ENCODE measurements at regions not wholly inside any gene's neighbourhood (a gene's known extent, or its start where the extent isn't known, plus 50 kb on each side); places are given as distances from the start of the nearest gene placed in this dataset.
"Not testable (repeated sequence)": the region's sequence is repeated elsewhere in the genome, so short reads cannot be mapped to it uniquely, and the experiment has no call there.

- H3K36me3 ChIP-seq (ENCODE audit: control insufficient read depth in 4 of 4, insufficient read depth in 4 of 4, low read length in 3 of 4); H3K27ac ChIP-seq (ENCODE audit: insufficient read depth in 1 of 2, low read depth in 1 of 2, low read length in 2 of 2, poor library complexity in 1 of 2, severe bottlenecking in 2 of 2); POLR2A ChIA-PET; H3K27me3 ChIP-seq (replicated peaks in 2 of 5; ENCODE audit: control insufficient read depth in 4 of 5, insufficient read depth in 5 of 5, low read length in 4 of 5); H3K4me3 ChIP-seq (ENCODE audit: control insufficient read depth in 1 of 7, extremely low read depth in 1 of 7, insufficient read depth in 4 of 7, low read depth in 2 of 7, low read length in 6 of 7); H3K9me3 ChIP-seq (ENCODE audit: control extremely low read depth in 1 of 5, control insufficient read depth in 4 of 5, insufficient read depth in 2 of 5, low read depth in 1 of 5, low read length in 4 of 5); DNase-seq; CTCF ChIA-PET: not testable (repeated sequence)
- peaks cover 0 to 10% (median 4%) of the 10 kb centered on the region in 4 experiments for H3K4me1 ChIP-seq (ENCODE audit: control extremely low read depth in 1 of 4, control insufficient read depth in 4 of 4, insufficient read depth in 4 of 4, low read length in 3 of 4)
- WGBS (ENCODE audit: insufficient coverage) = 37% methylated on average over 2 of the region's 5 CpGs
These were observed 127.0 kb upstream of the NBPF11 start for GRCh38 chr1:148279002-148279542.

- DNase-seq; H3K27me3 ChIP-seq (replicated peaks in 2 of 5; ENCODE audit: control insufficient read depth in 4 of 5, insufficient read depth in 5 of 5, low read length in 4 of 5); H3K9me3 ChIP-seq (ENCODE audit: control extremely low read depth in 1 of 5, control insufficient read depth in 4 of 5, insufficient read depth in 2 of 5, low read depth in 1 of 5, low read length in 4 of 5); POLR2A ChIA-PET; CTCF ChIA-PET; H3K36me3 ChIP-seq (ENCODE audit: control insufficient read depth in 4 of 4, insufficient read depth in 4 of 4, low read length in 3 of 4); H3K27ac ChIP-seq (ENCODE audit: insufficient read depth in 1 of 2, low read depth in 1 of 2, low read length in 2 of 2, poor library complexity in 1 of 2, severe bottlenecking in 2 of 2); H3K4me3 ChIP-seq (ENCODE audit: control insufficient read depth in 1 of 7, extremely low read depth in 1 of 7, insufficient read depth in 4 of 7, low read depth in 2 of 7, low read length in 6 of 7): not testable (repeated sequence)
- H3K4me1 ChIP-seq (ENCODE audit: control extremely low read depth in 1 of 4, control insufficient read depth in 4 of 4, insufficient read depth in 4 of 4, low read length in 3 of 4) = peaks cover 0 to 10% (median 4%) of the 10 kb centered on the region in 4 experiments
- 100% methylated on average over 1 of the region's 2 CpGs for WGBS (ENCODE audit: insufficient coverage)
These were observed 125.8 kb upstream of the NBPF11 start for GRCh38 chr1:148277865-148278279.

GRCh38 chr1:148267066-148267465, 115.0 kb upstream of the NBPF11 start:
- H3K9me3 ChIP-seq (ENCODE audit: control extremely low read depth in 1 of 5, control insufficient read depth in 4 of 5, insufficient read depth in 2 of 5, low read depth in 1 of 5, low read length in 4 of 5); DNase-seq; H3K27ac ChIP-seq (ENCODE audit: insufficient read depth in 1 of 2, low read depth in 1 of 2, low read length in 2 of 2, poor library complexity in 1 of 2, severe bottlenecking in 2 of 2); CTCF ChIA-PET; POLR2A ChIA-PET; H3K36me3 ChIP-seq (ENCODE audit: control insufficient read depth in 4 of 4, insufficient read depth in 4 of 4, low read length in 3 of 4); H3K4me3 ChIP-seq (ENCODE audit: control insufficient read depth in 1 of 7, extremely low read depth in 1 of 7, insufficient read depth in 4 of 7, low read depth in 2 of 7, low read length in 6 of 7): not testable (repeated sequence)
- H3K27me3 ChIP-seq (replicated peaks in 2 of 5; ENCODE audit: control insufficient read depth in 4 of 5, insufficient read depth in 5 of 5, low read length in 4 of 5) = peaks cover 0 to 10% (median 0%) of the 10 kb centered on the region in 5 experiments
- WGBS (ENCODE audit: insufficient coverage) = 100% methylated on average over 1 of the region's 2 CpGs
- peaks cover 0 to 14% (median 8%) of the 10 kb centered on the region in 4 experiments for H3K4me1 ChIP-seq (ENCODE audit: control extremely low read depth in 1 of 4, control insufficient read depth in 4 of 4, insufficient read depth in 4 of 4, low read length in 3 of 4)

GRCh38 chr1:148264374-148265276, 112.5 kb upstream of the NBPF11 start:
- H3K36me3 ChIP-seq (ENCODE audit: control insufficient read depth in 4 of 4, insufficient read depth in 4 of 4, low read length in 3 of 4) = no peaks in the 10 kb centered on the region
- ChIA-PET POLR2A (no interaction called here), CTCF (no interaction called here)
- H3K4me1 ChIP-seq (ENCODE audit: control extremely low read depth in 1 of 4, control insufficient read depth in 4 of 4, insufficient read depth in 4 of 4, low read length in 3 of 4) = peaks cover 0 to 14% (median 8%) of the 10 kb centered on the region in 4 experiments
- peaks cover 0 to 12% (median 0%) of the 10 kb centered on the region in 5 experiments for H3K27me3 ChIP-seq (replicated peaks in 2 of 5; ENCODE audit: control insufficient read depth in 4 of 5, insufficient read depth in 5 of 5, low read length in 4 of 5)
- no peaks in the 10 kb centered on the region for H3K9me3 ChIP-seq (ENCODE audit: control extremely low read depth in 1 of 5, control insufficient read depth in 4 of 5, insufficient read depth in 2 of 5, low read depth in 1 of 5, low read length in 4 of 5)
- DNase-seq = peak in 2 of 3 donors; percentile 24 to 58
- peak overlapping the region in 6 of 7 experiments; percentile 49 to 88 (median 70) for H3K4me3 ChIP-seq (ENCODE audit: control insufficient read depth in 1 of 7, extremely low read depth in 1 of 7, insufficient read depth in 4 of 7, low read depth in 2 of 7, low read length in 6 of 7)
- 78% methylated on average over 26 of the region's 29 CpGs for whole genome bisulfite sequencing (ENCODE audit: insufficient coverage)
- H3K27ac ChIP-seq (ENCODE audit: insufficient read depth in 1 of 2, low read depth in 1 of 2, low read length in 2 of 2, poor library complexity in 1 of 2, severe bottlenecking in 2 of 2) = no peak overlapping the region

GRCh38 chr1:148263906-148264255, 111.8 kb upstream of the NBPF11 start:
- H3K4me1 ChIP-seq (ENCODE audit: control extremely low read depth in 1 of 4, control insufficient read depth in 4 of 4, insufficient read depth in 4 of 4, low read length in 3 of 4) = peaks cover 0 to 14% (median 8%) of the 10 kb centered on the region in 4 experiments
- peaks cover 0 to 12% (median 0%) of the 10 kb centered on the region in 5 experiments for H3K27me3 ChIP-seq (replicated peaks in 2 of 5; ENCODE audit: control insufficient read depth in 4 of 5, insufficient read depth in 5 of 5, low read length in 4 of 5)
- H3K27ac ChIP-seq (ENCODE audit: insufficient read depth in 1 of 2, low read depth in 1 of 2, low read length in 2 of 2, poor library complexity in 1 of 2, severe bottlenecking in 2 of 2) = peak overlapping the region in 1 of 2 experiments; percentile 91
- POLR2A ChIA-PET = interaction anchor here (1.0 to 1.5 kb wide), 4 partner anchors 54 to 73 kb away, joined by 3 to 17 read pairs (median 5); no protein-coding TSS in a partner anchor
- no peaks in the 10 kb centered on the region for H3K9me3 ChIP-seq (ENCODE audit: control extremely low read depth in 1 of 5, control insufficient read depth in 4 of 5, insufficient read depth in 2 of 5, low read depth in 1 of 5, low read length in 4 of 5)
- DNase-seq = no peak
- no peaks in the 10 kb centered on the region for H3K36me3 ChIP-seq (ENCODE audit: control insufficient read depth in 4 of 4, insufficient read depth in 4 of 4, low read length in 3 of 4)
- peak overlapping the region; percentile 49 to 88 (median 68) for H3K4me3 ChIP-seq (ENCODE audit: control insufficient read depth in 1 of 7, extremely low read depth in 1 of 7, insufficient read depth in 4 of 7, low read depth in 2 of 7, low read length in 6 of 7)
- WGBS (ENCODE audit: insufficient coverage) = 8% methylated on average over 12 of the region's 17 CpGs
- CTCF ChIA-PET = interaction anchor here (1.0 to 1.1 kb wide), 2 partner anchors 40 to 69 kb away, joined by 3 read pairs; no protein-coding TSS in a partner anchor

GRCh38 chr1:148263128-148263905, 111.2 kb upstream of the NBPF11 start:
- H3K27me3 ChIP-seq (replicated peaks in 2 of 5; ENCODE audit: control insufficient read depth in 4 of 5, insufficient read depth in 5 of 5, low read length in 4 of 5) = peaks cover 0 to 12% (median 0%) of the 10 kb centered on the region in 5 experiments
- WGBS (ENCODE audit: insufficient coverage) = under 1% methylated on average over 41 of the region's 43 CpGs

More at GRCh38 chr1:148263128-148263905, 111.2 kb upstream of the NBPF11 start:
- H3K27ac ChIP-seq (ENCODE audit: insufficient read depth in 1 of 2, low read depth in 1 of 2, low read length in 2 of 2, poor library complexity in 1 of 2, severe bottlenecking in 2 of 2) = peak overlapping the region; percentile 79 to 91
- no peaks in the 10 kb centered on the region for H3K9me3 ChIP-seq (ENCODE audit: control extremely low read depth in 1 of 5, control insufficient read depth in 4 of 5, insufficient read depth in 2 of 5, low read depth in 1 of 5, low read length in 4 of 5)
- peak; percentile 91 to 95 (median 91) for DNase-seq
- ChIA-PET CTCF (interaction anchor here (1.0 to 1.1 kb wide), 2 partner anchors 41 to 69 kb away, joined by 3 read pairs; no protein-coding TSS in a partner anchor), POLR2A (interaction anchor here (1.0 to 1.5 kb wide), 4 partner anchors 55 to 74 kb away, joined by 3 to 17 read pairs (median 5); no protein-coding TSS in a partner anchor)
- H3K4me3 ChIP-seq (ENCODE audit: control insufficient read depth in 1 of 7, extremely low read depth in 1 of 7, insufficient read depth in 4 of 7, low read depth in 2 of 7, low read length in 6 of 7) = peak overlapping the region; percentile 49 to 88 (median 68)
- no peaks in the 10 kb centered on the region for H3K36me3 ChIP-seq (ENCODE audit: control insufficient read depth in 4 of 4, insufficient read depth in 4 of 4, low read length in 3 of 4)
- H3K4me1 ChIP-seq (ENCODE audit: control extremely low read depth in 1 of 4, control insufficient read depth in 4 of 4, insufficient read depth in 4 of 4, low read length in 3 of 4) = peaks cover 0 to 14% (median 8%) of the 10 kb centered on the region in 4 experiments

Data from common myeloid progenitor, CD34-positive (primary cell).